A172 (cell line): ENCODE measurements at regions not wholly inside any gene's neighbourhood (a gene's known extent, or its start where the extent isn't known, plus 50 kb on each side); places are given as distances from the start of the nearest gene placed in this dataset.

Experiments
- DNase-seq: peaks from one replicate; pipeline ENCODE4 v3.0.0-alpha.2; 2015; ENCODE audit warnings: low spot score

GRCh38 chr11:34564406-34564805, 50.8 kb upstream of the ELF5 start:
- peak; percentile 51 for DNase-seq

- DNase-seq: no peak
Measured at GRCh38 chr11:34564807-34565241, 51.2 kb upstream of the ELF5 start.

GRCh38 chr11:34565417-34566207, 52.0 kb upstream of the ELF5 start:
- DNase-seq: no peak

- DNase-seq: no peak
Measured at GRCh38 chr11:34566208-34566551, 52.6 kb upstream of the ELF5 start.

- DNase-seq: no peak
Measured at GRCh38 chr11:34566736-34567135, 53.1 kb upstream of the ELF5 start.

- no peak for DNase-seq
Measured at GRCh38 chr11:34567733-34568132, 53.2 kb upstream of the EHF start.

GRCh38 chr11:34570584-34570983, 50.3 kb upstream of the EHF start:
- peak; percentile 75 for DNase-seq
